ENCODE measurements at regions not wholly inside any gene's neighbourhood (a gene's known extent, or its start where the extent isn't known, plus 50 kb on each side); places are given as distances from the start of the nearest gene placed in this dataset.

DNA sequence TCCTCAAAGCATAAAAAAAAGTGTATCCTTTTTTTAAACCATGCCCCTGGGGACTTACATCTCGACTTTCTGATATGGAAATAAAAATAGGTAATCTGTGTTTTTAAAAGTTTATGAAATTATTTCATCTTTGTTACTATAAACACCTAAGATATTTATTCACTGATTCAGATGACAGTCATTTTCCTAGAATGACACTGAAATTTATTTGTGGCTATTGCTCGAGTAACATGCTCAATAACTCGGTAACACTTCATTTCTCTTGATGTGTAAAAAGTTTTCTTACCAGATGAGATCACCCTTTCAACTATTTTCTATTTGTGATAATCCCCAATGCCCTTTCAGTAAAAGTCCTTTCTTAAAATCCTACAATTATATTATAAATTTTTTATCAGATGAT lies 495.8 kb downstream of the TTLL7 start:
- TF ChIP-seq, protein P1, sequence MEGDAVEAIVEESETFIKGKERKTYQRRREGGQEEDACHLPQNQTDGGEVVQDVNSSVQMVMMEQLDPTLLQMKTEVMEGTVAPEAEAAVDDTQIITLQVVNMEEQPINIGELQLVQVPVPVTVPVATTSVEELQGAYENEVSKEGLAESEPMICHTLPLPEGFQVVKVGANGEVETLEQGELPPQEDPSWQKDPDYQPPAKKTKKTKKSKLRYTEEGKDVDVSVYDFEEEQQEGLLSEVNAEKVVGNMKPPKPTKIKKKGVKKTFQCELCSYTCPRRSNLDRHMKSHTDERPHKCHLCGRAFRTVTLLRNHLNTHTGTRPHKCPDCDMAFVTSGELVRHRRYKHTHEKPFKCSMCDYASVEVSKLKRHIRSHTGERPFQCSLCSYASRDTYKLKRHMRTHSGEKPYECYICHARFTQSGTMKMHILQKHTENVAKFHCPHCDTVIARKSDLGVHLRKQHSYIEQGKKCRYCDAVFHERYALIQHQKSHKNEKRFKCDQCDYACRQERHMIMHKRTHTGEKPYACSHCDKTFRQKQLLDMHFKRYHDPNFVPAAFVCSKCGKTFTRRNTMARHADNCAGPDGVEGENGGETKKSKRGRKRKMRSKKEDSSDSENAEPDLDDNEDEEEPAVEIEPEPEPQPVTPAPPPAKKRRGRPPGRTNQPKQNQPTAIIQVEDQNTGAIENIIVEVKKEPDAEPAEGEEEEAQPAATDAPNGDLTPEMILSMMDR (IDR thresholded peaks at IDR 0.05), result no peak
- TF ChIP-seq CDX4 (CRISPR knock-in tag; IDR thresholded peaks at IDR 0.05; ENCODE audit: borderline replicate concordance) (no peak), NR1H2 (CRISPR knock-in tag; IDR thresholded peaks at IDR 0.05) (no peak)
